ENCODE measurements at regions not wholly inside any gene's neighbourhood (a gene's known extent, or its start where the extent isn't known, plus 50 kb on each side); places are given as distances from the start of the nearest gene placed in this dataset.

- H3K9me2 ChIP-seq (replicated peaks; ENCODE audit: insufficient read depth, low read length), result no peaks in the 10 kb centered on the region
- H3K4me3 ChIP-seq (ENCODE audit: insufficient read depth, low read length, poor library complexity, severe bottlenecking), result no peak overlapping the region
- H2AFZ ChIP-seq (ENCODE audit: low read depth, low read length, severe bottlenecking), result no peak overlapping the region
- H4K20me1 ChIP-seq (ENCODE audit: low read depth, low read length), result no peaks in the 10 kb centered on the region
- H3K79me2 ChIP-seq (ENCODE audit: insufficient read depth, low read length), result no peaks in the 10 kb centered on the region
- H3K9me3 ChIP-seq (ENCODE audit: insufficient read depth, low read length), result no peaks in the 10 kb centered on the region
- no peak overlapping the region for H3K4me2 ChIP-seq (ENCODE audit: low read depth, low read length, poor library complexity, severe bottlenecking)
- H3K36me3 ChIP-seq (ENCODE audit: low read length), result no peaks in the 10 kb centered on the region
- H3K27me3 ChIP-seq (ENCODE audit: low read length), result no peaks in the 10 kb centered on the region
- H3K9ac ChIP-seq (ENCODE audit: low read length), result no peak overlapping the region
- TF ChIP-seq CTCF (IDR thresholded peaks at IDR 0.05; ENCODE audit: insufficient read depth, low read length, poor library complexity, severe bottlenecking) (no peak), EZH2phosphoT487 (conservative IDR thresholded peaks at IDR 0.05; ENCODE audit: low read length) (no peak)
- H3F3A ChIP-seq (ENCODE audit: insufficient read depth), result no peaks in the 10 kb centered on the region
- no peak overlapping the region for H3K27ac ChIP-seq (ENCODE audit: low read depth, low read length)
Measured at GRCh38 chr1:238469146-238469631, 578.5 kb upstream of the ZP4 start.

GRCh38 chr1:238468068-238468467, 577.3 kb upstream of the ZP4 start:
- Histone ChIP-seq H3K9me2 (replicated peaks; ENCODE audit: insufficient read depth, low read length) (no peaks in the 10 kb centered on the region), H3F3A (ENCODE audit: insufficient read depth) (no peaks in the 10 kb centered on the region), H3K9me3 (ENCODE audit: insufficient read depth, low read length) (no peaks in the 10 kb centered on the region), H4K20me1 (ENCODE audit: low read depth, low read length) (no peaks in the 10 kb centered on the region), H3K79me2 (ENCODE audit: insufficient read depth, low read length) (no peaks in the 10 kb centered on the region), H3K36me3 (ENCODE audit: low read length) (no peaks in the 10 kb centered on the region), H2AFZ (ENCODE audit: low read depth, low read length, severe bottlenecking) (no peak overlapping the region), H3K4me2 (ENCODE audit: low read depth, low read length, poor library complexity, severe bottlenecking) (no peak overlapping the region), H3K9ac (ENCODE audit: low read length) (no peak overlapping the region), H3K4me3 (ENCODE audit: insufficient read depth, low read length, poor library complexity, severe bottlenecking) (no peak overlapping the region), H3K27me3 (ENCODE audit: low read length) (no peaks in the 10 kb centered on the region), H3K27ac (ENCODE audit: low read depth, low read length) (no peak overlapping the region)
- TF ChIP-seq CTCF (IDR thresholded peaks at IDR 0.05; ENCODE audit: insufficient read depth, low read length, poor library complexity, severe bottlenecking) (no peak), EZH2phosphoT487 (conservative IDR thresholded peaks at IDR 0.05; ENCODE audit: low read length) (no peak)

GRCh38 chr1:238466459-238466858, 575.7 kb upstream of the ZP4 start:
- no peak overlapping the region for H3K27ac ChIP-seq (ENCODE audit: low read depth, low read length)
- H3K4me2 ChIP-seq (ENCODE audit: low read depth, low read length, poor library complexity, severe bottlenecking), result no peak overlapping the region
- no peaks in the 10 kb centered on the region for H3K9me3 ChIP-seq (ENCODE audit: insufficient read depth, low read length)
- H3K4me3 ChIP-seq (ENCODE audit: insufficient read depth, low read length, poor library complexity, severe bottlenecking), result no peak overlapping the region
- no peaks in the 10 kb centered on the region for H3K36me3 ChIP-seq (ENCODE audit: low read length)
- H3K9me2 ChIP-seq (replicated peaks; ENCODE audit: insufficient read depth, low read length), result no peaks in the 10 kb centered on the region
- TF ChIP-seq CTCF (IDR thresholded peaks at IDR 0.05; ENCODE audit: insufficient read depth, low read length, poor library complexity, severe bottlenecking), result no peak
- TF ChIP-seq EZH2phosphoT487 (conservative IDR thresholded peaks at IDR 0.05; ENCODE audit: low read length), result no peak
- H4K20me1 ChIP-seq (ENCODE audit: low read depth, low read length), result no peaks in the 10 kb centered on the region
- no peak overlapping the region for H3K9ac ChIP-seq (ENCODE audit: low read length)
- H3F3A ChIP-seq (ENCODE audit: insufficient read depth), result no peaks in the 10 kb centered on the region
- no peaks in the 10 kb centered on the region for H3K79me2 ChIP-seq (ENCODE audit: insufficient read depth, low read length)
- no peaks in the 10 kb centered on the region for H3K27me3 ChIP-seq (ENCODE audit: low read length)
- no peak overlapping the region for H2AFZ ChIP-seq (ENCODE audit: low read depth, low read length, severe bottlenecking)
